Breast epithelium (tissue), 3 donors: ENCODE measurements at regions not wholly inside any gene's neighbourhood (a gene's known extent, or its start where the extent isn't known, plus 50 kb on each side); places are given as distances from the start of the nearest gene placed in this dataset.

ENCODE experiments used
- CTCF ChIP-seq, 3 donors: fragments of 450-650 bp; IDR thresholded peaks; one replicate each; pipeline ENCODE4 v1.5.1; 2016 to 2017; ENCODE audit warnings: antibody characterized with exemption in 3 of 3, mild to moderate bottlenecking in 3 of 3, moderate library complexity in 3 of 3
- POLR2A ChIP-seq: fragments of 450-650 bp; IDR thresholded peaks from one replicate; pipeline ENCODE4 v1.6.1; 2016; ENCODE audit warnings: antibody characterized with exemption, mild to moderate bottlenecking, moderate library complexity

GRCh38 chr14:46499521-46499920 lies 152.1 kb downstream of the RPL10L start:
- no peak for TF ChIP-seq CTCF (IDR thresholded peaks at IDR 0.05)
- TF ChIP-seq POLR2A, result no peak
